Cerebellar nuclear complex (tissue), 1 donor: ENCODE measurements at regions not wholly inside any gene's neighbourhood (a gene's known extent, or its start where the extent isn't known, plus 50 kb on each side); places are given as distances from the start of the nearest gene placed in this dataset.
"Not testable (repeated sequence)": the region's sequence is repeated elsewhere in the genome, so short reads cannot be mapped to it uniquely, and the experiment has no call there.

Experiments
- DNase-seq, 2 experiments: peaks; one replicate each; lab custom pipeline; 2025; lab: John Stamatoyannopoulos, UW

GRCh38 chr7:9210114-9210513 lies 776.7 kb downstream of the NXPH1 start:
- no peak for DNase-seq

GRCh38 chr7:9217204-9217603 lies 783.8 kb downstream of the NXPH1 start:
- DNase-seq, result no peak

DNA sequence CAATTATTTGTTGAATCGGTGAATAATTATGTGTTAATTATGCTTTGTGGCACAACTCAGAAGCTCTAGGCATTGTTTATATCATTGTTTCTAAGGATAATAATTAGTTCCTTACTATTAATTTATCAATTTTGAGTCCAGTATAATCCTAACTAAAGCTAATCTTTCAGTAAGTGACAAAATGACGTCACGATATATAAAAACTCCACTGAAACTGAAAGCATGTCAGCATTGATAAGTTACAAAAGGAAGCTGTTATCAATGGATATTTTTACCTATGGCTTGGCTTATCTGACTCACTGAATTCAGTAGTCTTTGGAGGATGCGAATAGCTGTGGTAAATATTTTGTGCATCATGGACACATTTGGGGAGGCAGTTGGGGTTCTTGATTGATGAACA lies 793.1 kb downstream of the NXPH1 start:
- DNase-seq, result no peak

GRCh38 chr7:9231630-9232121 lies 798.3 kb downstream of the NXPH1 start:
- no peak for DNase-seq

- no peak for DNase-seq
Measured at GRCh38 chr7:9240001-9240400, 806.6 kb downstream of the NXPH1 start.

GRCh38 chr7:9241826-9242225 lies 808.4 kb downstream of the NXPH1 start:
- DNase-seq, result no peak

DNA sequence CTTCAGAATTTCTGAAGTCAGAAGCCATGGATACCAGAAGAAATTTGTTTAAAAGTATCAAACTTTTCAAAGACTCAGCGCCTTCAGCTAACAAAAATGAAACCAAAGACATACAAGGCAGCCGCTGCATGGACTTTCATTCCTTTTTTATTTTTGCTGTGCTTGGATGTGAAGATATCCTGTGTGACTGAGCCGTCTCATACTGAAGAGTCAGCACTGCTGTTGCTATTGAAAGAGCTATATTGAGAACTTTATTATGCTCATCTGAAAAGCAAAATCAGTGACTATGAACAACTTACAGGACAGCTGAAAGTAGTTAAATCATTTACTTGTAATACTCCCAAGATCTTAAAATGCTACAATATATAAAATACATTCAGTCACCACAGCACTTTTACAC lies 809.2 kb downstream of the NXPH1 start:
- DNase-seq, result no peak

- DNase-seq, result no peak
Measured at GRCh38 chr7:9250876-9251275, 817.5 kb downstream of the NXPH1 start.

- DNase-seq, result no peak
Measured at GRCh38 chr7:9264395-9264794, 831.0 kb downstream of the NXPH1 start.

DNA sequence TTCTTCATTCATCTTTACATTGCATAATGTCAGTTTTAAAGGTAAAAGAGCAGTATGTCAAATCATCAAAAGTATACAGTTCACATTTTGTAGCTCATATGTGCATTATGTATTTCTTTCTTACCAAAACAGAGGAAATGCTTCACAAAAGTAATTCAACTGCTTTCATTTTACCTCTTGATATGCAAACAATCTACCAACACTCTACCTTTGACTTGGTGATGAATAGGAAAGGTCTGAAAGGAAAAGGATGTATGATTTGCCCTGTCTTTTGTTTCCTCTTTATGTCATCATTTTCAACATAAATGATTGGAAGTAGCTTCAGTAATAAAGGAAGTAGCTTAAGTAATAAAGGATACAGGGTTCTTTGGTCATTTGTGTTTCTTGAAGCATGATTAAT lies 846.7 kb downstream of the NXPH1 start:
- no peak for DNase-seq

DNA sequence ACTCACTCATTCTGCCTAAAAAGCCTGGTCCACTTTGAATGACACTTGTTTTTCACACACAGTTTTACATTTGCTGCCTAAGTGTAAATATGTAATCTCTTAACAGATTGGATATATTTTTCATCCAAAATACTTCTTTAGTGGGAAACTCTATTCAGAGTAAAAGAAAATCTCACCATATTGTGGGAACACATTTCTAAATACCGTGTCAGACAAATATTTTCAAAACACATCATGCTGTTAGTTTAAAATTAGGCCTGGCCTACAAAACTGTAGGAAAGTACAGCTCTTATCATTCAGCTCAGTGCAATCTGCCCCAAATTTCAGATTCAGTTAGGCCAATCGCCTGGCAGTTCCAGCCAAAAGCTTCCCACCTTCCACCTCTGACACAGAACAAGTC lies 849.8 kb downstream of the NXPH1 start:
- no peak for DNase-seq

GRCh38 chr7:9302436-9302835 lies 869.0 kb downstream of the NXPH1 start:
- no peak for DNase-seq

DNA sequence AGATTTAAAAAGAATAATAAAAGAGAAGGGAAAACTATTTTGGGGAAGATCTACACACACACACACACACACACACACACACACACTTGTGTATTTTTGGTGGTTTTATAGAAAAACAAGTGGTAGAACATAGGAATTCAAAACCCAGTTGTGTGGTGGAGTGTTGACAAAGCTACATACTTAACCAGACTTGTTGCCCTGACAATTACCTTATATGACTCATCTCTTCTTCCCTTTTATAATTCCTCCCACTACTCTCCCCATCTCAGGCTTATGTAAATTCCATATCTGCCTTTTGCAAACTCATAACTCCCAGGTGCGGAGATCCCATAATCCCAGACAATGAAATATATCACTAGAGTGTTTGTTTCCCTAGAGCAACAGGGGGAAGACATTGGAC lies 873.7 kb downstream of the NXPH1 start:
- no peak for DNase-seq

GRCh38 chr7:9324513-9324912 lies 891.1 kb downstream of the NXPH1 start:
- no peak for DNase-seq

DNA sequence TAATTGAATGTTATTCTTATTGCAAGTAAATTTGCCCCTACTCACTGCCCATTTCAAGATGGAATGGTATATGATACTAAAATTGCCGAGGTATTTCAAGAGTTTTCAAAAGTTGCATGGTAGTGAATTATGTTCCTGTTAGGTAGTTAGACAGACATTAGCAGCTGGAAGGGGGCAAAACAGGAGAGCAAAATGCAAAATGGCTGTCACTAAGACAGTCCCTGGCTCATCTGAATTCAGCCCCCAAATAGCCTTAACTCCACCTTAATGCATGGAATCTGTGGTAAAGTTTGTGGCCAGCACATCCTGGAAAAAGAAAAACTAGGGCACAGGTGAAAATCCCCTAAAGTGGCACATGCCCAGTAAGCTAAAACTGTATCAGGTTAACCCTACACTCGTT lies 894.9 kb downstream of the NXPH1 start:
- no peak for DNase-seq

DNA sequence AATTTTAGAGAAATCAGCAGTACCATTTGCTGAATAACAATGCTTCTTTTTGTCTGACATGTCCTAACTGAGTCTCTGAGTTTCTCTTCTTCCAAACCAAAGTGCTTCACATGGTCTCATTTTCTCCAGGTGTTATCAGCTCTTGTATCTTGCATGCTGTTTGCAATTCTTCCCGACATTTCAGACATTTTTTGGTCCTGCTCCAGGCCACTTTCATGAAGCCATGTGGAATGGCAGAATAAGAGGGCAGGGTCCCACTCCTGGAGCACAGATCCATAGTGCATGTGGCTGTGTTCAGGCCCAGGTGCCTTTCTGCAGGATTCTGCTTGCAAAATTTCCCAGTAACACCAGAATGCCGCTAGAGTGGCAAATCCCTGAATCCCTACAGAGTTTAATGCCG lies 916.2 kb downstream of the NXPH1 start:
- no peak for DNase-seq

GRCh38 chr7:9391221-9391620 lies 957.8 kb downstream of the NXPH1 start:
- DNase-seq, result no peak

DNA sequence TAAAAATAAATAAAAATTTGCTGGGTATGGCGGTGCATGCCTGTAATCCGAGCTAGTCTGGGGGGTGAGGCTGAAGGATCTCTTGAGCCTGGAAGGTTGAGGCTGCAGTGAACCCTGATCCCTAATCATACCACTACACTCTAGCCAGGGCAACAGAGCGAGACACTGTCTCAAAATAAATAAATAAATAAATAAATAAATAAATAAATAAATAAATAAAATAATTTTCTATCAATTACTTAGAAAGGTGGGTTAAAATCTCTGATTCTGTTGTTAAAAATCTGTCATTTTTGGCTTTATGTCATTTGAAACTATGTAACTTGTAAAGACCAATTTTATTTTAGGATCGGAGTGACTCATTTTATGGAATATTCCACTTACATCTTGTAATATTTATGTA lies 958.6 kb downstream of the NXPH1 start:
- no peak for DNase-seq

- not testable (repeated sequence) for DNase-seq
Measured at GRCh38 chr7:9404386-9404785, 971.0 kb downstream of the NXPH1 start.

DNA sequence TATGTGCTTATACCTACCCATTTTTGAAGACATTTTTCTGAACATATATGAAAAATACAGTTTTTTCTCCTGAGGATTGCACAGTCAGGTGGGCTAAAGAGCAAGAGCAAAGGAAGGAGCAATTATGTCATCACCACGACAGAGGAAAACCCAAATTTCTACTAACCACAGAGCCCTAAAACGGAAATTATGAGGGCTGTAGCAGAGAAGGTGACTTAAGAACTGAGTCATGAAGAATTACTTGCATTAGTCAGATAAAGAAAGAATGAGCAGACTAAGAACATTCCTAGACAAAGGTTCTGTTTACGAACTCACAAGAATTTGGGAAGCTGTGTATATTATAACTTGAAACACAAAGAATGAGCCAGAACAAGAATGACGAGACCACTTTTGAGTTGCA lies 974.4 kb downstream of the NXPH1 start:
- DNase-seq, result no peak

DNA sequence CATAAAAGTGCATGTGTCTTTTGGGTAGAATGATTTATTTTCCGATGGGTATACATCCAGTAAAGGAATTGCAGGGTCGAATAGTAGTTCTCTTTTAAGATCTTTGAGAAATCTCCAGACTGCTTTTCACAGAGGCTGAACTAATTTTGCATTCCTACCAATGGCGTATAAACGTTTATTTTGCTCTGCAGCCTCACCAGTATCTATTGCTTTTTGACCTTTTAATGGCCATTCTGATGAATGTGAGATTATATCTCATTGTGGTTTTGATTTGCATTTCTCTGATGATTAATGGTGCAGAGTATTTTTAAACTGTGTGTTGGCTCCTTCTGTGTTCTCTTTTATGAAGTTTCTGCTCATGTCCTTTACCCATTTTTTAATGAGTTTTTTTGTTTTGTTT lies 1020.1 kb downstream of the NXPH1 start:
- no peak for DNase-seq

- DNase-seq, result no peak
Measured at GRCh38 chr7:9488555-9488954, 1055.1 kb downstream of the NXPH1 start.

GRCh38 chr7:9498303-9498702 lies 1064.9 kb downstream of the NXPH1 start:
- DNase-seq, result no peak

- no peak for DNase-seq
Measured at GRCh38 chr7:9502269-9502668, 1068.9 kb downstream of the NXPH1 start.

- DNase-seq, result no peak
Measured at GRCh38 chr7:9504678-9505077, 1071.3 kb downstream of the NXPH1 start.
